Upper lobe of right lung (tissue), 1 donor: ENCODE measurements at regions not wholly inside any gene's neighbourhood (a gene's known extent, or its start where the extent isn't known, plus 50 kb on each side); places are given as distances from the start of the nearest gene placed in this dataset.
"Not testable (repeated sequence)": the region's sequence is repeated elsewhere in the genome, so short reads cannot be mapped to it uniquely, and the experiment has no call there.

Experiments used
- ATAC-seq: fragments of 200-7000 bp; cut with Tn5 transposase; one replicate; pipeline ENCODE4 v1.9.1; 2020; ENCODE audit warnings: mild to moderate bottlenecking, moderate library complexity
- DNase-seq: peaks from one replicate; pipeline ENCODE4 v3.0.0-alpha.2; 2020
- H3K27ac ChIP-seq: fragments of 200-600 bp; one replicate; pipeline ENCODE4 v1.8.0; 2022
- H3K27me3 ChIP-seq: fragments of 200-600 bp; one replicate; pipeline ENCODE4 v1.8.0; 2022; ENCODE audit warnings: mild to moderate bottlenecking
- H3K36me3 ChIP-seq: fragments of 200-600 bp; one replicate; pipeline ENCODE4 v1.8.0; 2022
- H3K4me1 ChIP-seq: fragments of 200-600 bp; one replicate; pipeline ENCODE4 v1.8.0; 2022
- H3K4me3 ChIP-seq: fragments of 200-600 bp; one replicate; pipeline ENCODE4 v1.8.0; 2022; ENCODE audit warnings: mild to moderate bottlenecking
- H3K9me3 ChIP-seq: fragments of 200-600 bp; one replicate; pipeline ENCODE4 v1.8.0; 2022
- intact Hi-C: fragments of 100-400 bp; cut with DNase I; formaldehyde crosslinking; loops from one replicate; pipeline ENCODE4 v1.11.0; 2022
- TF ChIP-seq, protein P1 (sequence below): fragments of 200-600 bp; IDR thresholded peaks from one replicate; pipeline ENCODE4 v1.8.0; 2022; ENCODE audit warnings: antibody characterized with exemption
- donor health status: DM: no; HTN: yes; CAD: no; lungs with severe emphysema.

DNA sequence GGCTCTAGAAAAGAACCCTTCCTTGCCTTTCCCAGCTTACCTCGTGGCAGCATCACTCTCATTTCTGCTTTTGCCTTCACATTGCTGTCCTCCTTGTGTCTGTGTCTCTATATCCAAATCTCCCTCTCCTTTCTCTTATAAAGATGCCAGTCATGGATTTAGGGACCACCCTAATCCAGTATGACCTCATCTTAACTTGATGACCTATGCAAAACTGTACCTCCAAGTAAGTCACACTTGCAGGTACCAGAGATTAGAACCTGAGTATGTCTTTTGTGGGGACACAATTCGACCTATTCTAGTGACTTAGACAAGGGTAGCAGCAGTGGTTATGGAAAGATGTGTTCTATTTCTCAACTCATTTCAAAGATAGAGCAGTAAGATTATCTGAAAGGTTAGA is 160.1 kb downstream of the HMHB1 start:
- ATAC-seq, result no peak
- no peaks in the 10 kb centered on the region for H3K9me3 ChIP-seq
- DNase-seq, result no peak
- TF ChIP-seq, protein P1, sequence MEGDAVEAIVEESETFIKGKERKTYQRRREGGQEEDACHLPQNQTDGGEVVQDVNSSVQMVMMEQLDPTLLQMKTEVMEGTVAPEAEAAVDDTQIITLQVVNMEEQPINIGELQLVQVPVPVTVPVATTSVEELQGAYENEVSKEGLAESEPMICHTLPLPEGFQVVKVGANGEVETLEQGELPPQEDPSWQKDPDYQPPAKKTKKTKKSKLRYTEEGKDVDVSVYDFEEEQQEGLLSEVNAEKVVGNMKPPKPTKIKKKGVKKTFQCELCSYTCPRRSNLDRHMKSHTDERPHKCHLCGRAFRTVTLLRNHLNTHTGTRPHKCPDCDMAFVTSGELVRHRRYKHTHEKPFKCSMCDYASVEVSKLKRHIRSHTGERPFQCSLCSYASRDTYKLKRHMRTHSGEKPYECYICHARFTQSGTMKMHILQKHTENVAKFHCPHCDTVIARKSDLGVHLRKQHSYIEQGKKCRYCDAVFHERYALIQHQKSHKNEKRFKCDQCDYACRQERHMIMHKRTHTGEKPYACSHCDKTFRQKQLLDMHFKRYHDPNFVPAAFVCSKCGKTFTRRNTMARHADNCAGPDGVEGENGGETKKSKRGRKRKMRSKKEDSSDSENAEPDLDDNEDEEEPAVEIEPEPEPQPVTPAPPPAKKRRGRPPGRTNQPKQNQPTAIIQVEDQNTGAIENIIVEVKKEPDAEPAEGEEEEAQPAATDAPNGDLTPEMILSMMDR, result no peak
- no peaks in the 10 kb centered on the region for H3K27me3 ChIP-seq
- H3K4me3 ChIP-seq, result no peak overlapping the region
- intact Hi-C loops, result no loop called here
- no peaks in the 10 kb centered on the region for H3K4me1 ChIP-seq
- no peak overlapping the region for H3K27ac ChIP-seq
- no peaks in the 10 kb centered on the region for H3K36me3 ChIP-seq

DNA sequence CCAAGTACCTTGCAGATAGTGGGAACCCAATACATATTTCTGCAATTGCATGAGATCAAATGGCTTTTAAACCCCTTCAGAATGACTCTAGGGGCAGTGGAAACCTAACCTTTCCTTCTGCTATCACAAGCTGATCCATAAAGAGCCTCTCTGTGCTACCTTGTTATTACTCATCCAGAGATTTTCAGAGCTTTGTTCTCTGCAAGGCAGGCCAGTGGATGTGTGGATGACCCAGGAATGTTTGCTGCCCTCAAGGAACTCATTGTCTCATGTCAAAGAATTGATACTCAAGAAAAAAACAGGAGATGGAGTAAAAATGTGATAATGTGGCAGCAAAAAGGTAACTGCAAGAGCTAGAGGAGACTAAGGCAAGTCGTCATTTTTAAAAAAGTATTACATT is 164.1 kb downstream of the HMHB1 start:
- DNase-seq (no peak), ATAC-seq (no peak)
- H3K9me3 ChIP-seq, result no peaks in the 10 kb centered on the region
- no peaks in the 10 kb centered on the region for H3K36me3 ChIP-seq
- no peak overlapping the region for H3K27ac ChIP-seq
- H3K27me3 ChIP-seq, result no peaks in the 10 kb centered on the region
- TF ChIP-seq, protein P1, result no peak
- H3K4me1 ChIP-seq, result no peaks in the 10 kb centered on the region
- H3K4me3 ChIP-seq, result no peak overlapping the region
- intact Hi-C loops, result no loop called here

DNA sequence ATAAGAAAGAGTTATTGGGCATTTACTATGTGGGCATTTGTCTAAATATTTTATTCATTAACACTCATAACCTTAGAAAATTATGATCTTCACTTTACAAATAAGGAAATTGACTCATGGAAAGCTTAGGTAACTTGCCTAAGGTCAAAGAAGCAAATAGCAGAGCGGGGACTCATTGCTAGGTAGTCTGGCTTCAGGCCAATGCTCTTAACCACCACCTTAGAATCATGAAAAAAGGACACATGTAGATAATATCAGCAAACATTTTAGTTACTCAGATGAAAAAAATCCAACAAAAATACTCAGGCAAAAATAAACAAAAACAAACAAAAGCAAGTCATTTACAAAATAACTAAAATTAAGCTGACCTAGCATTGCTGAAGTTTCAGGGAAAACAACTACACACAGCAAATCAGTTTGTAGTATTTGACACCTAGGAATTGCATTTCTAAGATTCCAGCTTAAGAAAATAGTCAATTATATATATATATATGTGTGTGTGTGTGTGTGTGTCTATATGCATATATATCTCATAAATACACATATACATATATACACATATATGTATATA is 166.0 kb downstream of the HMHB1 start:
- H3K4me3 ChIP-seq, result no peak overlapping the region
- H3K27me3 ChIP-seq, result no peaks in the 10 kb centered on the region
- ATAC-seq, result no peak
- intact Hi-C loops, result no loop called here
- no peak for DNase-seq
- H3K27ac ChIP-seq, result no peak overlapping the region
- TF ChIP-seq, protein P1, result no peak
- H3K36me3 ChIP-seq, result no peaks in the 10 kb centered on the region
- H3K9me3 ChIP-seq, result no peaks in the 10 kb centered on the region
- H3K4me1 ChIP-seq, result no peaks in the 10 kb centered on the region

DNA sequence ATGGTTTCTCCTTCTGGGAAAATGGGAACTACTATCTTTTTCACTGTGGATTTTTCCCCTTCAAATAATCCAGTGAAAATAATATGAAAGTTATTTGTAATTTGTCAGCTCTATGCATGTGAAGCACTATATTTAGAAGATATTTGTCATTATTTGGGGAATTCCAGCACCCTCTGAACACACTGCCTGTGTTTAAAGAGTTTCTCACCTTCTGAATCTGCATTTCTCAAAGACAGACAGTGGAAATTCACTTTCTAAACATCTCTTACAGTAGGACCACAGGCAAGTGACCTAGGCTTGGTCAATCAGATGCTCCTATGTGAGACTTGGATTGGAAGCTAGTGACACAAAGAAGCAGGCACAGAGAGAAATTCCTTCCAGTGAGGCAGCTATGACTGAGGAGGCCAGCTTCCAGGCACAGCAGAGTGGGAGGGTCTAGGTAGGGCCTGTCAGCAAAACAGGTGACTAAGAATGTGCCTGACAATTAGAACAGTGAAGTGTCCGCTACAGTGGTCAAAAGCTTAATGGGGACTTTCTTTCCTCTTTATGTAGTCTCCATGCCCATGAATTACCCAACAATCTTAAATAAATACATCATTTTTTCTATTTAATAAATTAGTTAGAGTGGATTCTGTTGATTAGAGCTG is 167.2 kb downstream of the HMHB1 start:
- TF ChIP-seq, protein P1, result no peak
- intact Hi-C loops, result no loop called here
- ATAC-seq (no peak), DNase-seq (no peak)
- no peak overlapping the region for H3K27ac ChIP-seq
- H3K9me3 ChIP-seq, result no peaks in the 10 kb centered on the region
- no peaks in the 10 kb centered on the region for H3K36me3 ChIP-seq
- no peaks in the 10 kb centered on the region for H3K4me1 ChIP-seq
- no peak overlapping the region for H3K4me3 ChIP-seq
- H3K27me3 ChIP-seq, result no peaks in the 10 kb centered on the region

DNA sequence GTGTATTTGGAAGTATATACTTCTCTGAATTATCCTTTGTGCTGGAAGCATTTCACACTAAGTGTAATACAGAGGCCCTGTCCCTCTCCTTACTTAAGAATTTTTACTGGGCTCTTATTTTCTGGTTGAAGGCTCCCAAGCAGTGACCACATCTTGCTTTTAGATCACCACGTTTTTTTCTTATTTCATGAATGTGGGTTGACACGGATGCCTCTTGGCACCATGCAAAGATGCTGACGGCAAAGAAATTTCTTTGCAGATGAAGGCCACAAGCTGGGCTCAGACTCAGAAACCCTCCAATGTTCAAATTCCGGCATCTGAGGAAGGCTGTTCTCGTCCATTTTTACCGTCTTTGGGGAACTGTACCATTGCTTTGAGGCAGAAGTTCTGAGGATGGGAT is 168.5 kb downstream of the HMHB1 start:
- no peaks in the 10 kb centered on the region for H3K27me3 ChIP-seq
- H3K27ac ChIP-seq, result no peak overlapping the region
- H3K4me1 ChIP-seq, result no peaks in the 10 kb centered on the region
- no peaks in the 10 kb centered on the region for H3K9me3 ChIP-seq
- TF ChIP-seq, protein P1, result no peak
- no peak for ATAC-seq
- no peak overlapping the region for H3K4me3 ChIP-seq
- intact Hi-C loops, result no loop called here
- H3K36me3 ChIP-seq, result no peaks in the 10 kb centered on the region
- DNase-seq, result no peak

DNA sequence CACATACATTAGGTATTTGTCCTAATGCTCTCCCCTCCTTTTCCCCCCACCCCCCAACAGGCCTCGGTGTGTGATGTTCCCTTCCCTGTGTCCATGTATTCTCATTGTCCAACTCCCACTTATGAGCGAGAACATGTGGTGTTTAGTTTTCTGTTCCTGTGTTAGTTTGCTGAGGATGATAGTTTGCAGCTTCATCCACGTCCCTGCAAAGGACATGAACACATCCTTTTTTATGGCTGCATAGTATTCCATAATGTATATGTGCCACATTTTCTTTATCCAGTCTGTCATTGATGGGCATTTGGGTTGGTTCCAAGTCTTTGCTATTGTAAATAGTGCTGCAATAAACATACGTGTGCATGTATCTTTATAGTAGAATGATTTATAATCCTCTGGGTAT is 171.0 kb downstream of the HMHB1 start:
- DNase-seq, H3K9me3 ChIP-seq: not testable (repeated sequence)

More for the DNA sequence above, 171.0 kb downstream of the HMHB1 start:
- H3K36me3 ChIP-seq, H3K4me1 ChIP-seq, intact Hi-C loops, ATAC-seq, H3K27me3 ChIP-seq, H3K27ac ChIP-seq, H3K4me3 ChIP-seq: not testable (repeated sequence)
